ACC112 (cell line): ENCODE measurements at regions not wholly inside any gene's neighbourhood (a gene's known extent, or its start where the extent isn't known, plus 50 kb on each side); places are given as distances from the start of the nearest gene placed in this dataset.
A peak's percentile ranks its signal among the peaks of the same experiment; 100 is the strongest.

Experiments
- H2AFZ ChIP-seq: fragments of 200-600 bp; sonication (generic); one replicate; pipeline ENCODE4 v1.6.0; 2017; ENCODE audit warnings: antibody characterized with exemption, low read length; ENCODE audit not compliant: unreplicated experiment
- H3K27ac ChIP-seq: fragments of 200-600 bp; sonication (generic); 2 replicates; pipeline ENCODE4 v1.5.1; 2014; ENCODE audit warnings: low read depth, mild to moderate bottlenecking, antibody characterized with exemption, low read length, moderate library complexity
- H3K27me3 ChIP-seq: fragments of 200-600 bp; sonication (generic); 2 replicates; pipeline ENCODE4 v1.6.1; 2014; ENCODE audit warnings: mild to moderate bottlenecking, antibody characterized with exemption, low read length, moderate library complexity, mixed read lengths; ENCODE audit not compliant: insufficient read depth
- H3K36me3 ChIP-seq: fragments of 200-600 bp; sonication (generic); 2 replicates; pipeline ENCODE4 v1.6.1; 2016; ENCODE audit warnings: mild to moderate bottlenecking, antibody characterized with exemption, low read length, moderate library complexity, mixed read lengths; ENCODE audit not compliant: insufficient read depth
- H3K4me1 ChIP-seq: fragments of 200-600 bp; sonication (generic); one replicate; pipeline ENCODE4 v1.6.1; 2016; ENCODE audit warnings: low read length, mixed read lengths; ENCODE audit not compliant: insufficient read depth, unreplicated experiment, control insufficient read depth
- H3K4me3 ChIP-seq: fragments of 200-600 bp; sonication (generic); 2 replicates; pipeline ENCODE4 v1.5.1; 2014; ENCODE audit warnings: mild to moderate bottlenecking, low read depth, low read length
- H3K79me2 ChIP-seq: fragments of 200-600 bp; sonication (generic); one replicate; pipeline ENCODE4 v1.6.0; 2016; ENCODE audit warnings: low read length; ENCODE audit not compliant: control insufficient read depth, unreplicated experiment, insufficient read depth

DNA sequence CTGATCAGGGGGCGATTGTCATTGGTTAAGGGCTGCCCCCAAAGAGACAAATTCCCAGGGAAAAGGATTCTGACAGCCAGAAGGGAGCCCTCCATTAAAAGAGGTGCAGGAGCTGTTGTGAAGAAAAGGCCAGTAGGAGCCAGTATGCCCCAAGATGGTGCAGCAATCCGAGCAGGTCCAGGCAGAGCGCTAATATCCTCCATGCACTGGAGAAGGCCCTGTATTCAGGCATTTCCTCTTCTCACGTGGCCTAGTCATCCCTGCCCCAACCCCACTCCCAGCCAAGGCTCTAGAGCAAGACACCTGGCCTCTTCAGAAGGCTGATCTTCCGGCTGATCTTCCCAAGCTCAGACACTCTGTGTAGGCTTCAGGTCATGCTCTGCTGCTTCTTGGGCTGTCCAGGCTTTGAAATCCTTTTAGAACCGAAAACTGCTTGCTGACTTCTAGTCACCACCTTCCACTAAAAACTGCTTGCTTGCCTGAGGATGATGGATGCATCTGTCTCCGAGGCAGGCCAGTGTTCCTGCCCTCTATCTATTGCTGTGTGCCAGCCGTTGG is 77.4 kb downstream of the CYP26A1 start:
- Histone ChIP-seq H3K36me3 (no peaks in the 10 kb centered on the region), H3K27ac (no peak overlapping the region), H3K79me2 (no peaks in the 10 kb centered on the region), H3K4me1 (peaks cover 8% of the 10 kb centered on the region), H2AFZ (no peak overlapping the region), H3K4me3 (no peak overlapping the region), H3K27me3 (peaks cover 30% of the 10 kb centered on the region)

DNA sequence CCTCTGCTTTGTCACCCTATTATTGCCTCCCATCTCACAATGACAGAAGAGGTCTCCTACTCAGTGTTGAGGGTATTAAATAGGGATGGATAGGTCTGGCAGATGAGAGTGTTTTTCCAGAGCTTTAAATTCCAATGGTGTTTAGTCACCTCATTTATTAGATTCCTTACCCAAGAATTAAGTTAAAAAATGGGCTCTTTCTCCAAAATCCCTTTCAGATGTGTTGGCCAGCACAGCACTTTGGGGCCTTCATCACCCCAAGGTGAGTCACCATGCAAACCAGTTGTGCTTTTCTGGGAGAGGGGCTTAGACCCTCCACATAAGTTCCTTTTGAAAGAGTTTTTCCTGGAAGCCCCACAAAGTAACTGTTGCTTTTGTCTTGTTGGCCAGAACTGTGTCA is 78.4 kb downstream of the CYP26A1 start:
- Histone ChIP-seq H2AFZ (no peak overlapping the region), H3K27me3 (peaks cover 19% of the 10 kb centered on the region), H3K4me1 (peaks cover 8% of the 10 kb centered on the region), H3K27ac (peak overlapping the region; percentile 5; the same call in 1 of the 2 replicates), H3K4me3 (no peak overlapping the region), H3K79me2 (no peaks in the 10 kb centered on the region), H3K36me3 (no peaks in the 10 kb centered on the region)

GRCh38 chr10:93154531-93154930 is 80.8 kb downstream of the CYP26A1 start:
- Histone ChIP-seq H3K36me3 (no peaks in the 10 kb centered on the region), H2AFZ (no peak overlapping the region), H3K27me3 (no peaks in the 10 kb centered on the region), H3K27ac (no peak overlapping the region), H3K4me1 (peaks cover 8% of the 10 kb centered on the region), H3K79me2 (no peaks in the 10 kb centered on the region), H3K4me3 (no peak overlapping the region)

DNA sequence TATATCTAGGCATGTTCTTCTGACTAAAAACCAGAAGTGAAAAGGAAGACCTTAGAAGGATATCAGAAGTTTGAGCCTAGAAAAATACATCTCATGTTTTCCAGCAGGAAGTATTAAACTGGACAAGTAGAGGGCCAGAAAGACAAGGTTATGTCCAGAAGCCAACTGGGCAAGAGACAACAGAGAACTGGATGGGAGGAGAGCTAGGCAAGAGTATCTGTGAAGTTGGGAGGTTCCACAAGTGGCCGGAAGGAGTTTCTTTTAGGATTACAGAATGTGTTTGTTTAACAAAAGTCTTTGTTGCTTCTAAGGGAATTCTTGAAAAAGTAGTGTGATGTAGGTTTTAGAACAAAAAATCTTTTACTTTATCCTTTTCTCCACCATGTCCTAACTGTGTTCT is 86.4 kb downstream of the CYP26A1 start:
- Histone ChIP-seq H3K4me1 (no peaks in the 10 kb centered on the region), H3K79me2 (no peaks in the 10 kb centered on the region), H3K27me3 (peaks cover 5% of the 10 kb centered on the region), H3K4me3 (no peak overlapping the region), H2AFZ (no peak overlapping the region), H3K36me3 (no peaks in the 10 kb centered on the region), H3K27ac (no peak overlapping the region)

DNA sequence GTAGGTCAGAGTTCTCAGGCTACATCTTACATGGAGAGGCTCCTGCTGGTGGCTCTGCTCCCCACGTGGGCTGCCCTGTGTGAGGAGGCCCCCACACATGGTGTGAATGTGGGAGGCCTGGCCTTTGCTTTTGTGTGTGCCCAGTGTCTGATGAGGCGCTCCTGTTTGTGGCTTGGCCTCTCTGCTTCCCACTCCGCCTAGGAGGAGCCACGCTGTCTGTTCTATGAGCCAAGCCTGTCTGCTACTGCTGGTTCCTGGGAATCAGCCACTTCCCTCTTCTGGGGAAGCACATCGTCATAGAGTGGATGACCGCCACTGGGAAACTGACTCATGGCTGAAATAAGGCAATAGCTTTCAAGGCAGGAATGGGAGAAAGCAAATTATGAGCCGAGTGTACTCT is 87.1 kb downstream of the CYP26A1 start:
- Histone ChIP-seq H2AFZ (peak overlapping the region; percentile 30), H3K27me3 (peaks cover 10% of the 10 kb centered on the region), H3K4me3 (no peak overlapping the region), H3K4me1 (no peaks in the 10 kb centered on the region), H3K36me3 (no peaks in the 10 kb centered on the region), H3K27ac (peak overlapping the region; percentile 31; the same call in 1 of the 2 replicates), H3K79me2 (no peaks in the 10 kb centered on the region)

DNA sequence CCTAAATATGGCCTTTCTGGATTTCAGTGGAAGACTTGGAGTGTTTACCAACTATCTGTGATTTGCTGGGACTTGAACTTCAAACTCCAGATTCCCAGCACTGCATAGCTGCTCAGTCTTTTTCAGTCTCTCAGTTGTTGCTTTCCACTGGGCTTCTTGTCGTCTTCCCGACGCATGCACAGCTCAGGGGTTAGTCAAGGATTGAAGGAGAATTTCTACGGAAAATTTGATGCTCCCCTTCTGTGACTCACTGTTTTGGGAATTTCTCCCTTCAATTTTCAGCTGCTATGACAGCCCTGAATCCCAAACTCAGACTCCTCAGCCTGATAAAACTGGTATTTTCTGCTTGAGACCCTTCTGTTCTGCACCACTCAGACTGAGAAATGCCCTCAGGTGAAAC is 91.7 kb downstream of the CYP26A1 start:
- no peak overlapping the region for H3K27ac ChIP-seq
- H2AFZ ChIP-seq = no peak overlapping the region
- H3K4me1 ChIP-seq = no peaks in the 10 kb centered on the region
- H3K4me3 ChIP-seq = no peak overlapping the region
- H3K79me2 ChIP-seq = no peaks in the 10 kb centered on the region
- H3K27me3 ChIP-seq = peaks cover 21% of the 10 kb centered on the region
- H3K36me3 ChIP-seq = no peaks in the 10 kb centered on the region

DNA sequence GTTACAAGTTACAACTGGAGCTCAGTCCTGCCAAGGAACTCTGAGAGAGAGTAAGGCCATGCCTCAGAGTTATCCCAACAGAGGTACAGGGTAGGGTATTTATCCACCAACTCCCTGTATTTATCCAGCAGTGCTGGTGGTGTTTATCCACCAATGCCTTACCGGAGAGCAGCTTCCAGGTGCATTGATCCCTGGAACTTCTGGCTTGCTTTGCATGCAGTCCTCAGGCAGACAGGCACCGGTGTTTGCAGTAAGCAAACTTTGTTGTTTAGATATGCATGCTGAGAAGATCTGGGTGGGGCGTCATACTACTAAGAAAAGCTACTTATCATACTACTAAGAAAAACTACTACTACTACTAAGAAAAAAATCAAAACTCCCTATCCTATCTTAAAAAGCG is 92.4 kb downstream of the CYP26A1 start:
- H3K27me3 ChIP-seq = peaks cover 21% of the 10 kb centered on the region
- H3K4me1 ChIP-seq = no peaks in the 10 kb centered on the region
- H2AFZ ChIP-seq = no peak overlapping the region
- H3K27ac ChIP-seq = no peak overlapping the region
- no peaks in the 10 kb centered on the region for H3K79me2 ChIP-seq
- H3K36me3 ChIP-seq = no peaks in the 10 kb centered on the region
- H3K4me3 ChIP-seq = no peak overlapping the region

DNA sequence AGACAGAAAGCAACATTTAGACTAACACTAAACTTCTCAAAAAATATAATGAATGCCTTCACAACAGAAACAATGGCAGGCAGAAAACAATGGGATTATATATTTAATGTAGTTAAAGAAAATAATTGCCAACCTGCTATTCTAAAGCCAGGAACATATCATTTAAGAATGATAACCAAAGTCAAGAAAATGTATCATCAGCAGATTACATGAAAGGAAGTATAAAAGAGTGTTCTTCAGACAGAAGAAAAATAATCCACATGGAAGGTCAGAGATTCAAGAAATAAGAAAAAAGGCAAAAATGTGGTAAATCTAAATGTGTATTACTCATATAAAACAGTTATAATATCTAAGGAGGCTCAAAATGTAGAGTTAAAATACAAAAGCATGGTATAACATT is 98.1 kb downstream of the CYP26A1 start:
- H3K27me3 ChIP-seq = peaks cover 38% of the 10 kb centered on the region
- no peak overlapping the region for H3K27ac ChIP-seq
- no peak overlapping the region for H3K4me3 ChIP-seq
- no peaks in the 10 kb centered on the region for H3K36me3 ChIP-seq
- no peak overlapping the region for H2AFZ ChIP-seq
- H3K79me2 ChIP-seq = no peaks in the 10 kb centered on the region
- no peaks in the 10 kb centered on the region for H3K4me1 ChIP-seq

DNA sequence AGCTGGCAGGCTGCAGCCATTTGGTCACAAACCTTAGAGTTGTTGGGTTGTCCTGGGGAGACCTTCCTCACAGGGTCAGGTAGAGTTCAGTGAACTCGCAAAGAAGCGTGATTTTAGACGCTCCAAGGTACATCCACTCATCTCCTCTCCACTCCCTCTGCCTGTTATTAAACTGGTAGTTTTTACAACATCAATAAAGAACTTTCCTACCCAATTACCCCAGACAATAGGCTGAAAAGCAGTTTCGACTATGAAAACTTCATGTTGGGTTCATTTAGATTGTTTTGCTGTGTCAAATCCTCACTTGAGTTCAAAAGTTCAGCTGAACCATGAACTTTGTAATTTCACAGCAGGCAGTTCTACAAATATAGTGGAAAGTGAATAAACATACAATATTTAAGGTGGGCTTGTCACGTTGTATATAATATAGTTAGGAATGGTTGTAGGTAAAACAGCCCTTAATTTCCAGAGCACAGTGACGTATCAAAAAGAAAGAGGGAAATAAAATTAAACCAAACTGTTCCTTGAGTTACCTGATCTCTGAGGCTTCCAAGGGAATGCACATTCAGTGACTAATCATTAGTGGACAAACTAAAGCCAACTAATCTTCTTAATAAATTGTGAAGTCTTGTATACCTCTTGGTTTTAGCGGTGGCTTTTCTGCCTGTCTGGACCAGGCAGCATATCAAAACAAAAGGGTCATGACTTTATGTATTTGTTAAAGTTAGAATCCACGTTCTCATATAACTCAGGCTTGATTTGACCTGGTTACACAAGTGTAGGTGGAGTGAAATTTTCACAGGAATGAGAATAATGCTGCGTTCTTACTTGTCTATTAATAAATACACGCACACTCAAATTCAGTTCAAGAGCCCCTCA is 100.5 kb downstream of the CYP26A1 start:
- Histone ChIP-seq H3K4me1 (no peaks in the 10 kb centered on the region), H3K27ac (no peak overlapping the region), H3K79me2 (no peaks in the 10 kb centered on the region), H3K36me3 (no peaks in the 10 kb centered on the region), H2AFZ (no peak overlapping the region), H3K4me3 (no peak overlapping the region), H3K27me3 (peaks cover 37% of the 10 kb centered on the region)

GRCh38 chr10:93175490-93175889 is 101.8 kb downstream of the CYP26A1 start:
- Histone ChIP-seq H2AFZ (no peak overlapping the region), H3K4me3 (no peak overlapping the region), H3K27me3 (peaks cover 37% of the 10 kb centered on the region), H3K4me1 (no peaks in the 10 kb centered on the region), H3K27ac (no peak overlapping the region), H3K79me2 (no peaks in the 10 kb centered on the region), H3K36me3 (no peaks in the 10 kb centered on the region)

- Histone ChIP-seq H3K36me3 (no peaks in the 10 kb centered on the region), H2AFZ (no peak overlapping the region), H3K4me3 (no peak overlapping the region), H3K27me3 (peaks cover 37% of the 10 kb centered on the region), H3K79me2 (no peaks in the 10 kb centered on the region), H3K27ac (no peak overlapping the region), H3K4me1 (no peaks in the 10 kb centered on the region)
These were observed 103.8 kb downstream of the CYP26A1 start for GRCh38 chr10:93177511-93177910.
